Vagina (tissue), 2 donors: ENCODE measurements at regions not wholly inside any gene's neighbourhood (a gene's known extent, or its start where the extent isn't known, plus 50 kb on each side); places are given as distances from the start of the nearest gene placed in this dataset.

ENCODE experiments used
- DNase-seq, 2 donors: peaks; one replicate each; pipeline ENCODE4 v3.0.0-alpha.2; 2017; ENCODE audit errors: extremely low spot score in 2 of 2
- H3K27ac ChIP-seq: fragments of 200-600 bp; sonication (generic); one replicate; pipeline ENCODE4 v1.5.1; 2019
- H3K27me3 ChIP-seq: fragments of 200-600 bp; sonication (generic); one replicate; pipeline ENCODE4 v1.5.1; 2019
- H3K36me3 ChIP-seq, 2 donors: fragments of 200-600 bp; sonication (generic); one replicate each; pipeline ENCODE4 v1.5.1; 2017 to 2019
- H3K4me1 ChIP-seq: fragments of 200-600 bp; sonication (generic); one replicate; pipeline ENCODE4 v1.5.1; 2019
- H3K4me3 ChIP-seq, 2 donors: fragments of 200-600 bp; sonication (generic); 1 replicate in 1 of 2; 2 replicates in 1 of 2; pipeline ENCODE4 v1.5.1; 2016 to 2019
- H3K9me3 ChIP-seq: fragments of 200-600 bp; sonication (generic); one replicate; pipeline ENCODE4 v1.5.1; 2019
- POLR2A ChIP-seq, 2 donors: fragments of 450-650 bp; IDR thresholded peaks; one replicate each; pipeline ENCODE4 v1.6.1; 2017; ENCODE audit warnings: antibody characterized with exemption in 2 of 2, mild to moderate bottlenecking in 2 of 2, moderate library complexity in 2 of 2
- POLR2AphosphoS5 ChIP-seq, 2 donors: sonication (generic); formaldehyde crosslinking; IDR thresholded peaks; one replicate each; pipeline ENCODE4 v1.9.0; 2017; ENCODE audit warnings: antibody characterized with exemption in 2 of 2, mild to moderate bottlenecking in 2 of 2, low read depth in 1 of 2; ENCODE audit not compliant: insufficient read depth in 1 of 2
- intact Hi-C: fragments of 100-400 bp; cut with DNase I; formaldehyde crosslinking; loops from one replicate; pipeline ENCODE4 v1.15.1; 2023
- TF ChIP-seq, protein P1 (sequence below), 3 experiments: fragments of 450-650 bp in 2 of 3; fragments of 200-600 bp in 1 of 3; sonication (generic) in 1 of 3; IDR thresholded peaks; one replicate each; pipeline ENCODE4 v1.5.1; 2017 to 2019; ENCODE audit warnings: antibody characterized with exemption in 3 of 3, mild to moderate bottlenecking in 2 of 3, moderate library complexity in 2 of 3

DNA sequence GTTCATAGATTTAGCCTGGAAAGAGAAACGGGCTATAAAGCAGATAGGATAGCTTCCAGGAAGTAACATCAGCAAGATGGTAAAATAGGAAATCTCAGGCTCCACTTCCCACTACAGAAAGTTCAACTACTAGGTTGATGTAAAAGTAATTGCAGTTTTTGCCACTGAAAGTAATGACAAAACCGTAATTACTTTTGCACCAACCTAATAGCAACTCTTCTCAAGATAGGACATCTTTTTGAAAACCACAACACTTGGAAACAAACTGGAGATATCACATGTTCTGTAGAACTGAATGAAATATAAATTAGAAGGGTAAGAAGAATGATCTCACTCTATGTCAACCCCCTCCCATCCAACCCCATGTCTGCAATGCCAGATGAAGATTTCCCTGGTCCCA, 1154.3 kb downstream of the BCL11A start:
- Histone ChIP-seq H3K9me3 (no peaks in the 10 kb centered on the region), H3K27me3 (no peaks in the 10 kb centered on the region), H3K4me3 (no peak overlapping the region), H3K27ac (no peak overlapping the region), H3K36me3 (no peaks in the 10 kb centered on the region), H3K4me1 (no peaks in the 10 kb centered on the region)
- intact Hi-C loops = no loop called here
- DNase-seq = no peak
- no peak for TF ChIP-seq POLR2A (IDR thresholded peaks at IDR 0.05)

DNA sequence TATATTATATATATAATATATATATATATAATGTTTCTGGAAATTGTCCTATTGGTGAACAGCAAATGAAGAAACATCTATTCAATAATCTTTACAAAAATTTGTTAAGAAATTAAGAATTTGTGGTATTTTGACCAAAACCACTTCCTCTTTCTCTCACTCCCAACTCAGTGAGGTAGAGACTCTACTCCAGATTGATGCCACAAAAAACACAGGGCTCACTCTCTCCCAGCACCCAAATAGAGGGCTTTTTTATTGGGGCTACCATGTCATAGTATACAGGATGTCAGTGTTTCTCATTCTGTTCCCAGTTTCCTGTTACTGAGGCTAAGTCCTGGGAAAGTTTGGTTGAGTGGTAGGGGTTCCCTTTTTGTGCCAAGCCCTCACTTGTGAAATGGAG, 1155.4 kb downstream of the BCL11A start:
- no peak overlapping the region for H3K4me3 ChIP-seq
- no peaks in the 10 kb centered on the region for H3K9me3 ChIP-seq
- H3K27me3 ChIP-seq = no peaks in the 10 kb centered on the region
- H3K36me3 ChIP-seq = no peaks in the 10 kb centered on the region
- intact Hi-C loops = no loop called here
- H3K27ac ChIP-seq = no peak overlapping the region
- TF ChIP-seq, protein P1, sequence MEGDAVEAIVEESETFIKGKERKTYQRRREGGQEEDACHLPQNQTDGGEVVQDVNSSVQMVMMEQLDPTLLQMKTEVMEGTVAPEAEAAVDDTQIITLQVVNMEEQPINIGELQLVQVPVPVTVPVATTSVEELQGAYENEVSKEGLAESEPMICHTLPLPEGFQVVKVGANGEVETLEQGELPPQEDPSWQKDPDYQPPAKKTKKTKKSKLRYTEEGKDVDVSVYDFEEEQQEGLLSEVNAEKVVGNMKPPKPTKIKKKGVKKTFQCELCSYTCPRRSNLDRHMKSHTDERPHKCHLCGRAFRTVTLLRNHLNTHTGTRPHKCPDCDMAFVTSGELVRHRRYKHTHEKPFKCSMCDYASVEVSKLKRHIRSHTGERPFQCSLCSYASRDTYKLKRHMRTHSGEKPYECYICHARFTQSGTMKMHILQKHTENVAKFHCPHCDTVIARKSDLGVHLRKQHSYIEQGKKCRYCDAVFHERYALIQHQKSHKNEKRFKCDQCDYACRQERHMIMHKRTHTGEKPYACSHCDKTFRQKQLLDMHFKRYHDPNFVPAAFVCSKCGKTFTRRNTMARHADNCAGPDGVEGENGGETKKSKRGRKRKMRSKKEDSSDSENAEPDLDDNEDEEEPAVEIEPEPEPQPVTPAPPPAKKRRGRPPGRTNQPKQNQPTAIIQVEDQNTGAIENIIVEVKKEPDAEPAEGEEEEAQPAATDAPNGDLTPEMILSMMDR (IDR thresholded peaks at IDR 0.05) = no peak
- TF ChIP-seq POLR2AphosphoS5 (IDR thresholded peaks at IDR 0.05; ENCODE audit: insufficient read depth in 1 of 2, low read depth in 1 of 2) (no peak), POLR2A (IDR thresholded peaks at IDR 0.05) (no peak)
- no peak for DNase-seq
- no peaks in the 10 kb centered on the region for H3K4me1 ChIP-seq

DNA sequence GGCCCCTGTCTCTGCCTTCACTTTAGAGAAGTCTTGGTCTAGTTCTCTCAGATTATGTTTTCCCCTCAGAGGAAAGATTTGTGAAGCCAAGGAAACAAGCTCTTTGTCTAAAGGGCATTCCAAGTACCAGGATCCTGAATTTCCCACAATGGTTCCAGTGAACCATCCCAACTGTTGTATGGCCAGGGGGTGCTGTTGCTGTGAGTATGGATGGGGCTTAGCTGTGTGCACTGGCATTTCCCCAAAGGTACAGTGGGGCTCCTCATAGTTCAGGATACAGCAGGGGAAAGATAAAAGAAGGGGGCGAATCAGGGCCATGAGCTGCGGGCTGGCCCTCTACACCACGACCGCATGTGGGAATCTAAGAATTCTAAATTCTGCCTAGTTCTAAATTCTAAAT, 1154.0 kb upstream of the FANCL start:
- H3K9me3 ChIP-seq = no peaks in the 10 kb centered on the region
- intact Hi-C loops = no loop called here
- H3K27ac ChIP-seq = no peak overlapping the region
- H3K36me3 ChIP-seq = no peaks in the 10 kb centered on the region
- H3K27me3 ChIP-seq = no peaks in the 10 kb centered on the region
- no peaks in the 10 kb centered on the region for H3K4me1 ChIP-seq
- H3K4me3 ChIP-seq = no peak overlapping the region
- DNase-seq = no peak
- TF ChIP-seq POLR2AphosphoS5 (IDR thresholded peaks at IDR 0.05; ENCODE audit: insufficient read depth in 1 of 2, low read depth in 1 of 2) (no peak), POLR2A (IDR thresholded peaks at IDR 0.05) (no peak)
- TF ChIP-seq, protein P1 (IDR thresholded peaks at IDR 0.05) = no peak

DNA sequence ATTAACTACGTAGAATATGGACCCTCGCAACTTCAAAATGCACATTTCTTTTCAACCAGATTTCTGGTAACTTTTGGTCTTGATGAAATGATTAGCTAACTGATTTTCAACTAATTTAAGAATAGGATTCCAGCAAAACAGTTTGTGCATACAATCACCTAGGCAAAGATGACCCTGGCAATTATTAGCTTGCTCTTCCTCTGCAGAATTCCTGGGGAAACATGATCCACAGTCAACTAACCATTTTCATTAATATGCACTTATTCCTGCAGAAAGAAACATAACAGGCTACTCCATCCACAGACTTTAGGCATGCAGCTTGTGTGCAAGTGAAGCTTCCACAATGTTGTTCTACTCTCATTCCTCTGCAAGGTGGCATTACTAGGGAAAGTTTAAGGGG, 1150.8 kb upstream of the FANCL start:
- TF ChIP-seq POLR2AphosphoS5 (IDR thresholded peaks at IDR 0.05; ENCODE audit: insufficient read depth in 1 of 2, low read depth in 1 of 2) (no peak), POLR2A (IDR thresholded peaks at IDR 0.05) (no peak)
- TF ChIP-seq, protein P1 (IDR thresholded peaks at IDR 0.05) = no peak
- DNase-seq = no peak
- Histone ChIP-seq H3K27ac (no peak overlapping the region), H3K27me3 (no peaks in the 10 kb centered on the region), H3K36me3 (no peaks in the 10 kb centered on the region), H3K9me3 (no peaks in the 10 kb centered on the region), H3K4me1 (no peaks in the 10 kb centered on the region), H3K4me3 (no peak overlapping the region)
- intact Hi-C loops = no loop called here

DNA sequence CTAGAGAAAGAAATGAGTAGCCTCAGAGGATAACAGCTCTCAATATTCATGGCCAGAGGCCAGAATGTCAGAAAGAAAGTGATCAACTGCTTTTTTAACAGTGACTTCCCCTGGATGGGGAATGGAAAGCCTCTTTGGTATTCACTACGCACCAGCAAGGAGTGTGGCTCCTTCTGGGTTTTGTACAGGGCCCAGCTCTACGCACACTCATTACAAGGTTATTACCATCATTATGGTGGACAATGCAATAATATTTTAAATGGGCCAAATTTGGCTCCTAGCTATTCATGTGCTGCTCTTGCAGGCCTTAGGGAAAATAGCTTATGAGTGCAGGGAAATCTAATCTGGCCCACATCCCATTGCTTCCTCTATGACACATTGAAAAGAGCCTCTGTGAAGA, 1149.5 kb upstream of the FANCL start:
- Histone ChIP-seq H3K36me3 (no peaks in the 10 kb centered on the region), H3K27me3 (no peaks in the 10 kb centered on the region), H3K4me1 (no peaks in the 10 kb centered on the region), H3K4me3 (no peak overlapping the region), H3K9me3 (no peaks in the 10 kb centered on the region), H3K27ac (no peak overlapping the region)
- TF ChIP-seq, protein P1 (IDR thresholded peaks at IDR 0.05) = no peak
- TF ChIP-seq POLR2AphosphoS5 (IDR thresholded peaks at IDR 0.05; ENCODE audit: insufficient read depth in 1 of 2, low read depth in 1 of 2) = no peak
- TF ChIP-seq POLR2A (IDR thresholded peaks at IDR 0.05) = no peak
- no peak for DNase-seq
- intact Hi-C loops = no loop called here

DNA sequence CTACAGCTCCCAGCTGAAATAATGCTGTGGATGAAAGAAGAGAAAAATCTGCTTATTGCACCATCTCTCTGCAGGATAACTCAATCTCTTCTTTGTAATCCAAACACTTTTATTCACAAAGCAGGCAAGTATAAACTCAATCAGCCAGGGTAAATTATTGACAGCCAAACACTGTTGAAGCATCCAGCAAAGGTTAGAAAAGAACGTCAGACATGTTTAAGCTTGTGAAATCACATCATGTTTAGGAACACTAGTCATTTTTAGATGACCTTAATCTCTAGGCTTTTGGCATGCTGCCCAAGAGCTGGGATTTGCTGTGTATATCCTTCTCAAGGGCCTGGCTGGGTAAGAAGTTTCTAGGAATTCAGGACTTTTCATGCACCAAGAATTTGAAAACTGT, 1148.1 kb upstream of the FANCL start:
- no peak for DNase-seq
- intact Hi-C loops = no loop called here
- no peaks in the 10 kb centered on the region for H3K9me3 ChIP-seq
- no peaks in the 10 kb centered on the region for H3K4me1 ChIP-seq
- TF ChIP-seq POLR2AphosphoS5 (IDR thresholded peaks at IDR 0.05; ENCODE audit: insufficient read depth in 1 of 2, low read depth in 1 of 2) = peak in 1 of 2 donors; percentile 27
- TF ChIP-seq, protein P1 (IDR thresholded peaks at IDR 0.05) = no peak
- H3K27me3 ChIP-seq = no peaks in the 10 kb centered on the region
- H3K36me3 ChIP-seq = no peaks in the 10 kb centered on the region
- no peak overlapping the region for H3K27ac ChIP-seq
- no peak overlapping the region for H3K4me3 ChIP-seq
